Thyroid gland (tissue), 4 donors: ENCODE measurements at regions not wholly inside any gene's neighbourhood (a gene's known extent, or its start where the extent isn't known, plus 50 kb on each side); places are given as distances from the start of the nearest gene placed in this dataset.

Experiments
- DNase-seq, 2 donors: peaks; one replicate each; pipeline ENCODE4 v3.0.0-alpha.2; 2019
- H3K27ac ChIP-seq, 3 donors: fragments of 200-600 bp; sonication (generic); 1 replicate in 2 of 3; 2 replicates in 1 of 3; pipeline ENCODE4 v1.5.1; 2016 to 2019; ENCODE audit warnings: mild to moderate bottlenecking in 1 of 3, moderate library complexity in 1 of 3
- H3K27me3 ChIP-seq: fragments of 200-600 bp; sonication (generic); one replicate; pipeline ENCODE4 v1.5.1; 2019
- H3K36me3 ChIP-seq, 2 donors: fragments of 200-600 bp; sonication (generic); one replicate each; pipeline ENCODE4 v1.5.1; 2016 to 2019
- H3K4me1 ChIP-seq, 2 donors: fragments of 200-600 bp; sonication (generic); one replicate each; pipeline ENCODE4 v1.5.1; 2017 to 2019
- H3K4me3 ChIP-seq, 3 donors: fragments of 200-600 bp; sonication (generic); replicated peaks in 1 of 3; 1 replicate in 2 of 3; 2 replicates in 1 of 3; pipeline ENCODE4 v1.5.1; 2016; ENCODE audit warnings: mild to moderate bottlenecking in 1 of 3
- H3K9me3 ChIP-seq: fragments of 200-600 bp; sonication (generic); one replicate; pipeline ENCODE4 v1.5.1; 2017
- CTCF ChIP-seq, 6 experiments: fragments of 200-600 bp in 3 of 6; fragments of 450-650 bp in 3 of 6; sonication (generic) in 3 of 6; IDR thresholded peaks; one replicate each; pipeline ENCODE4 v1.5.1; 2016 to 2019; ENCODE audit warnings: antibody characterized with exemption in 6 of 6, mild to moderate bottlenecking in 2 of 6, inconsistent platforms in 1 of 6, moderate library complexity in 1 of 6
- POLR2A ChIP-seq, 2 donors: fragments of 450-650 bp; IDR thresholded peaks; one replicate each; pipeline ENCODE4 v1.6.1; 2017; ENCODE audit warnings: antibody characterized with exemption in 2 of 2, mild to moderate bottlenecking in 2 of 2, moderate library complexity in 1 of 2
- WGBS, 2 donors: methylation state at CpG; one replicate each; pipeline ENCODE4 v1.1.5; 2017; 5-methylcytosine and 5-hydroxymethylcytosine counted together
- intact Hi-C: fragments of 100-400 bp; cut with DNase I; formaldehyde crosslinking; loops from one replicate; pipeline ENCODE4 v1.15.1; 2023

- H3K9me3 ChIP-seq = no peaks in the 10 kb centered on the region
- intact Hi-C loops = no loop called here
- no peak for TF ChIP-seq POLR2A (IDR thresholded peaks at IDR 0.05)
- TF ChIP-seq CTCF (IDR thresholded peaks at IDR 0.05) = no peak
- 93% methylated on average over 5 of the region's 5 CpGs for WGBS, 2 donors
- H3K36me3 ChIP-seq = no peaks in the 10 kb centered on the region
- H3K27me3 ChIP-seq = no peaks in the 10 kb centered on the region
- H3K4me1 ChIP-seq = no peaks in the 10 kb centered on the region
- no peak overlapping the region for H3K27ac ChIP-seq
- no peak for DNase-seq
- no peak overlapping the region for H3K4me3 ChIP-seq
Observed at GRCh38 chr13:42412812-42413483, 141.0 kb downstream of the AKAP11 start.

DNA sequence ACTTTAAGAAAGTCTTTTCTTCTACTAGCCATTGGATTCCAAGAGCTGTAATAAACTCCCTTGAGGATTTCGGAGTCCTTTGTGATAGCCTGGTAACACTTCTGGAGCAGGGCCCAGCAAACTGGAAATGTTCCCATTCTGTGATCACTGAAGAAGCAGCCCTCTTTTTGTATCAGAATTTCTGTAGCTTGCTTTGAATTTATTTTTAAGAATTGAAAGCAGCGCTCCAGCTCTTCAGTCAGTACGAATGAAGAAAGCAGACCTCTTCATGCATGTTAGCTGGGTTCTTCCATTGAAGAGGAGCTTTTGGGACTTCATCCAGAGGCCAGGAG lies 141.5 kb downstream of the AKAP11 start:
- Histone ChIP-seq H3K27me3 (no peaks in the 10 kb centered on the region), H3K4me3 (no peak overlapping the region), H3K9me3 (no peaks in the 10 kb centered on the region), H3K27ac (no peak overlapping the region), H3K36me3 (no peaks in the 10 kb centered on the region), H3K4me1 (no peaks in the 10 kb centered on the region)
- WGBS, 2 donors = 27 to 30% methylated on average over 3 of the region's 3 CpGs
- no peak for TF ChIP-seq CTCF (IDR thresholded peaks at IDR 0.05)
- TF ChIP-seq POLR2A (IDR thresholded peaks at IDR 0.05) = no peak
- DNase-seq = peak; percentile 6 to 26
- intact Hi-C loops = no loop called here

- no peak for TF ChIP-seq CTCF (IDR thresholded peaks at IDR 0.05)
- TF ChIP-seq POLR2A (IDR thresholded peaks at IDR 0.05) = no peak
- DNase-seq = no peak
- WGBS, 2 donors = 78 to 84% methylated on average over 3 of the region's 3 CpGs
- intact Hi-C loops = no loop called here
- Histone ChIP-seq H3K27ac (no peak overlapping the region), H3K36me3 (no peaks in the 10 kb centered on the region), H3K4me3 (no peak overlapping the region), H3K4me1 (no peaks in the 10 kb centered on the region), H3K9me3 (no peaks in the 10 kb centered on the region), H3K27me3 (no peaks in the 10 kb centered on the region)
Observed at GRCh38 chr13:42417626-42418025, 145.7 kb downstream of the AKAP11 start.

- WGBS, 2 donors = 75 to 86% methylated on average over 2 of the region's 2 CpGs
- TF ChIP-seq CTCF (IDR thresholded peaks at IDR 0.05) = no peak
- no peak for TF ChIP-seq POLR2A (IDR thresholded peaks at IDR 0.05)
- no peak overlapping the region for H3K4me3 ChIP-seq
- H3K27me3 ChIP-seq = no peaks in the 10 kb centered on the region
- H3K9me3 ChIP-seq = no peaks in the 10 kb centered on the region
- no peak overlapping the region for H3K27ac ChIP-seq
- H3K36me3 ChIP-seq = no peaks in the 10 kb centered on the region
- intact Hi-C loops = no loop called here
- DNase-seq = no peak
- no peaks in the 10 kb centered on the region for H3K4me1 ChIP-seq
Observed at GRCh38 chr13:42418184-42418583, 146.2 kb downstream of the AKAP11 start.

- Histone ChIP-seq H3K27ac (no peak overlapping the region), H3K4me1 (no peaks in the 10 kb centered on the region), H3K27me3 (no peaks in the 10 kb centered on the region), H3K4me3 (no peak overlapping the region), H3K9me3 (no peaks in the 10 kb centered on the region), H3K36me3 (no peaks in the 10 kb centered on the region)
- no peak for TF ChIP-seq POLR2A (IDR thresholded peaks at IDR 0.05)
- TF ChIP-seq CTCF (IDR thresholded peaks at IDR 0.05) = no peak
- no peak for DNase-seq
- intact Hi-C loops = no loop called here
- 89 to 96% methylated on average over 2 of the region's 2 CpGs for WGBS, 2 donors
Observed at GRCh38 chr13:42420304-42420703, 148.4 kb downstream of the AKAP11 start.
